ENCODE measurements at regions not wholly inside any gene's neighbourhood (a gene's known extent, or its start where the extent isn't known, plus 50 kb on each side); places are given as distances from the start of the nearest gene placed in this dataset.

DNA sequence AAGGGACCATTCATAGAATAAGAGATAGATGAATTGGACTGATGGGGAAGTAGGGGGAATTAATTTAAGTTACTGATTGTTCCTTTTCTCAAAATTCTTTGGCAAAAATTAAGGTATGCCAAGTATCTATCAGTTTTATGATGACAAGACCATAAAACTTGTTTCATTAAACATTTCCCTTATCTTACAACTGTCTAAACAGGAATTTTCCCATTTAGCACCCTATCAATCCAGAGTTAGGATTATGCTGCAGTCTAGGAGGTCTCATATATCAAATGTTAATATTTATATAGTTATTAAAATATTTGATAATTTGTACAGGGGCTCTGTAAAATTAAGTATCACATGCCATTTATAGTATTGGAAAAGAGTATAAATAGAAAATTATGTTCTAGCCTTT is 51.5 kb upstream of the ARID1B start:
- H2AFZ ChIP-seq (ENCODE audit: low read depth, low read length), result no peak overlapping the region
- H2BK15ac ChIP-seq (ENCODE audit: low read depth, poor library complexity, severe bottlenecking), result no peak overlapping the region
- H3K27me3 ChIP-seq (ENCODE audit: control insufficient read depth in 1 of 2, insufficient read depth in 1 of 2, low read length in 2 of 2), result no peaks in the 10 kb centered on the region
- H3K9me3 ChIP-seq (ENCODE audit: control insufficient read depth, low read length), result no peaks in the 10 kb centered on the region
- no peak overlapping the region for H3K14ac ChIP-seq (ENCODE audit: low read length in 2 of 2)
- H2BK5ac ChIP-seq (ENCODE audit: low read depth, low read length, poor library complexity, severe bottlenecking), result no peak overlapping the region
- no peak overlapping the region for H2AK5ac ChIP-seq (ENCODE audit: low read length, severe bottlenecking)
- no peak overlapping the region for H3K9ac ChIP-seq (ENCODE audit: low read length)
- no peak overlapping the region for H4K8ac ChIP-seq (ENCODE audit: low read length)
- H3K79me1 ChIP-seq (replicated peaks; ENCODE audit: low read length, poor library complexity, severe bottlenecking), result no peaks in the 10 kb centered on the region
- no peak overlapping the region for H4K91ac ChIP-seq (ENCODE audit: low read length)
- H3K36me3 ChIP-seq (ENCODE audit: control insufficient read depth in 1 of 2, insufficient read depth in 2 of 2, low read depth in 1 of 2, low read length in 2 of 2), result no peaks in the 10 kb centered on the region
- H3K27ac ChIP-seq (ENCODE audit: low read length, poor library complexity, severe bottlenecking), result no peak overlapping the region
- no peak overlapping the region for H3K4me3 ChIP-seq (ENCODE audit: insufficient read depth in 1 of 2, low read depth in 1 of 2, low read length in 2 of 2)
- no peak for DNase-seq
- H2BK12ac ChIP-seq (ENCODE audit: low read length in 2 of 2), result no peak overlapping the region
- H3K4me1 ChIP-seq (ENCODE audit: control insufficient read depth, insufficient read depth, low read depth, low read length), result peaks cover 5% of the 10 kb centered on the region
- no peak overlapping the region for H3K4ac ChIP-seq (ENCODE audit: low read depth in 1 of 2, low read length in 2 of 2)
- H3K4me2 ChIP-seq (ENCODE audit: low read length, poor library complexity, severe bottlenecking), result no peak overlapping the region
- H3K18ac ChIP-seq (ENCODE audit: low read depth in 1 of 2, low read length in 2 of 2), result no peak overlapping the region
- H2BK120ac ChIP-seq (ENCODE audit: low read depth, low read length), result no peak overlapping the region
- H3K23ac ChIP-seq (ENCODE audit: low read length in 2 of 2), result no peak overlapping the region

- Histone ChIP-seq H3K23ac (ENCODE audit: low read length in 2 of 2) (no peak overlapping the region), H4K91ac (ENCODE audit: low read length) (no peak overlapping the region), H3K79me1 (replicated peaks; ENCODE audit: low read length, poor library complexity, severe bottlenecking) (no peaks in the 10 kb centered on the region), H3K27ac (ENCODE audit: low read length, poor library complexity, severe bottlenecking) (peak overlapping the region; percentile 61), H3K4me1 (ENCODE audit: control insufficient read depth, insufficient read depth, low read depth, low read length) (peaks cover 13% of the 10 kb centered on the region), H3K4ac (ENCODE audit: low read depth in 1 of 2, low read length in 2 of 2) (no peak overlapping the region), H3K18ac (ENCODE audit: low read depth in 1 of 2, low read length in 2 of 2) (peak overlapping the region in 1 of 2 experiments; percentile 4), H2BK120ac (ENCODE audit: low read depth, low read length) (no peak overlapping the region), H2BK15ac (ENCODE audit: low read depth, poor library complexity, severe bottlenecking) (no peak overlapping the region), H2BK5ac (ENCODE audit: low read depth, low read length, poor library complexity, severe bottlenecking) (no peak overlapping the region), H3K4me3 (ENCODE audit: insufficient read depth in 1 of 2, low read depth in 1 of 2, low read length in 2 of 2) (no peak overlapping the region), H3K4me2 (ENCODE audit: low read length, poor library complexity, severe bottlenecking) (no peak overlapping the region), H3K14ac (ENCODE audit: low read length in 2 of 2) (no peak overlapping the region), H2BK12ac (ENCODE audit: low read length in 2 of 2) (no peak overlapping the region), H3K36me3 (ENCODE audit: control insufficient read depth in 1 of 2, insufficient read depth in 2 of 2, low read depth in 1 of 2, low read length in 2 of 2) (no peaks in the 10 kb centered on the region), H4K8ac (ENCODE audit: low read length) (peak overlapping the region; percentile 72), H2AFZ (ENCODE audit: low read depth, low read length) (no peak overlapping the region), H3K9ac (ENCODE audit: low read length) (peak overlapping the region; percentile 60), H2AK5ac (ENCODE audit: low read length, severe bottlenecking) (no peak overlapping the region), H3K27me3 (ENCODE audit: control insufficient read depth in 1 of 2, insufficient read depth in 1 of 2, low read length in 2 of 2) (no peaks in the 10 kb centered on the region), H3K9me3 (ENCODE audit: control insufficient read depth, low read length) (no peaks in the 10 kb centered on the region)
- peak; percentile 54 for DNase-seq
- WGBS, result 60% methylated on average over 14 of the region's 17 CpGs
These were observed 56.2 kb upstream of the ARID1B start for GRCh38 chr6:156720691-156721685.

DNA sequence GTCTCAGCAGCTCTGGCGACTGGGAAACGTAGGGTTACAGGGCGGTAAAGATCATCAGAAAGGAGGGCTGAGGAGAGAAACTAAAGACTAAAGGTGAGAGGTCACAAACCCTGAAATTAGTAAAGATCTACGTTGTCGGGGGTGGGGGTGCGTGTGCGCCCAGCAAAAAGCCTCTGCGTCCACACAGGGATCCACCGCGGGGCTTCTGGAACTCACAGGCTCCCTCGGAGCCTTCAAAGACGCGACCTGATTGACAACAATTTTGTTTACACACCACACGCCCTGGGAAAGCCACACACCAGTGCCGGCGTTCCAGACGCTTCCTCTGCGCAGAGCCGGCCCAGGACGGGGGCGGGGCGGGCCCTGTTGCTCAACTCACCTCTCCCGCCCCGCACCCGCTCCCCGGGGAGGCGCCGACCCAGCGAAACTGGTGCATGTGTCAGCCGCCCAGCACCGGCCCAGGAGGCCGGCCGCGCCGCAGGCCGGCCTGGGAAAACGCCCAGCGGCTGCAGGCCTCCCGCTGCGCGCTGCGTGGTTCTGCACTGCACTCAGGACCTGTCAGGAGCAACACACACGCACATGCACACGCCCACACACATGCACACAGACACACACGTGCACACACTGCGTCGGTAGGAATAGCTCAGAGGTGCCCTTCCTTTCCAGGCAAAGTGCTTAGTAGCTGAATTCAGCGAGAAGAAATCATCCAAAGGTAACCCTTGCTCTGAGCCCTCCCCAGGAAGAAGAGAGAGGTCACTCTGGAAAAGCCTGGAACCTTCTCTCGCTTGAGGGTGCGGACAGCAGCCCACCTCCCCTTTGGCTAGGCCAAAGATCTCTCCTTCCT is 57.2 kb upstream of the ARID1B start:
- H2BK15ac ChIP-seq (ENCODE audit: low read depth, poor library complexity, severe bottlenecking), result peak overlapping the region; percentile 87
- 44% methylated on average over 49 of the region's 50 CpGs for WGBS

GRCh38 chr6:156719395-156719719 is 57.8 kb upstream of the ARID1B start:
- WGBS, result 79% methylated on average over 13 of the region's 13 CpGs
- no peak overlapping the region for H2BK12ac ChIP-seq (ENCODE audit: low read length in 2 of 2)

More for the DNA sequence above, 57.2 kb upstream of the ARID1B start:
- no peak overlapping the region for H2AK5ac ChIP-seq (ENCODE audit: low read length, severe bottlenecking)
- no peak overlapping the region for H3K14ac ChIP-seq (ENCODE audit: low read length in 2 of 2)
- peak overlapping the region in 1 of 2 experiments; percentile 71 for H3K4me3 ChIP-seq (ENCODE audit: insufficient read depth in 1 of 2, low read depth in 1 of 2, low read length in 2 of 2)
- no peaks in the 10 kb centered on the region for H3K79me1 ChIP-seq (replicated peaks; ENCODE audit: low read length, poor library complexity, severe bottlenecking)
- H2BK5ac ChIP-seq (ENCODE audit: low read depth, low read length, poor library complexity, severe bottlenecking), result no peak overlapping the region
- H4K8ac ChIP-seq (ENCODE audit: low read length), result peak overlapping the region; percentile 5
- H4K91ac ChIP-seq (ENCODE audit: low read length), result peak overlapping the region; percentile 71
- peaks cover 13% of the 10 kb centered on the region for H3K4me1 ChIP-seq (ENCODE audit: control insufficient read depth, insufficient read depth, low read depth, low read length)
- peak overlapping the region; percentile 61 for H3K27ac ChIP-seq (ENCODE audit: low read length, poor library complexity, severe bottlenecking)
- no peak overlapping the region for H3K23ac ChIP-seq (ENCODE audit: low read length in 2 of 2)
- DNase-seq, result peak; percentile 88
- no peaks in the 10 kb centered on the region for H3K27me3 ChIP-seq (ENCODE audit: control insufficient read depth in 1 of 2, insufficient read depth in 1 of 2, low read length in 2 of 2)
- H2BK120ac ChIP-seq (ENCODE audit: low read depth, low read length), result no peak overlapping the region
- peak overlapping the region; percentile 88 for H3K9ac ChIP-seq (ENCODE audit: low read length)
- peak overlapping the region; percentile 3 to 54 for H3K4ac ChIP-seq (ENCODE audit: low read depth in 1 of 2, low read length in 2 of 2)
- peak overlapping the region; percentile 1 to 19 for H3K18ac ChIP-seq (ENCODE audit: low read depth in 1 of 2, low read length in 2 of 2)
- no peaks in the 10 kb centered on the region for H3K36me3 ChIP-seq (ENCODE audit: control insufficient read depth in 1 of 2, insufficient read depth in 2 of 2, low read depth in 1 of 2, low read length in 2 of 2)
- peak overlapping the region; percentile 1 for H3K4me2 ChIP-seq (ENCODE audit: low read length, poor library complexity, severe bottlenecking)
- H2AFZ ChIP-seq (ENCODE audit: low read depth, low read length), result peak overlapping the region; percentile 6
- H3K9me3 ChIP-seq (ENCODE audit: control insufficient read depth, low read length), result no peaks in the 10 kb centered on the region
- no peak overlapping the region for H2BK12ac ChIP-seq (ENCODE audit: low read length in 2 of 2)

More at GRCh38 chr6:156719395-156719719, 57.8 kb upstream of the ARID1B start:
- H2BK15ac ChIP-seq (ENCODE audit: low read depth, poor library complexity, severe bottlenecking), result peak overlapping the region; percentile 87
- H3K4me3 ChIP-seq (ENCODE audit: insufficient read depth in 1 of 2, low read depth in 1 of 2, low read length in 2 of 2), result peak overlapping the region in 1 of 2 experiments; percentile 71
- H3K27me3 ChIP-seq (ENCODE audit: control insufficient read depth in 1 of 2, insufficient read depth in 1 of 2, low read length in 2 of 2), result no peaks in the 10 kb centered on the region
- peaks cover 13% of the 10 kb centered on the region for H3K4me1 ChIP-seq (ENCODE audit: control insufficient read depth, insufficient read depth, low read depth, low read length)
- H2BK120ac ChIP-seq (ENCODE audit: low read depth, low read length), result no peak overlapping the region
- no peak overlapping the region for H2AK5ac ChIP-seq (ENCODE audit: low read length, severe bottlenecking)
- no peak overlapping the region for H3K27ac ChIP-seq (ENCODE audit: low read length, poor library complexity, severe bottlenecking)
- H3K36me3 ChIP-seq (ENCODE audit: control insufficient read depth in 1 of 2, insufficient read depth in 2 of 2, low read depth in 1 of 2, low read length in 2 of 2), result no peaks in the 10 kb centered on the region
- H3K79me1 ChIP-seq (replicated peaks; ENCODE audit: low read length, poor library complexity, severe bottlenecking), result no peaks in the 10 kb centered on the region
- no peak overlapping the region for H3K18ac ChIP-seq (ENCODE audit: low read depth in 1 of 2, low read length in 2 of 2)
- peak overlapping the region; percentile 36 for H4K8ac ChIP-seq (ENCODE audit: low read length)
- no peak overlapping the region for H3K4me2 ChIP-seq (ENCODE audit: low read length, poor library complexity, severe bottlenecking)
- peak overlapping the region; percentile 88 for H3K9ac ChIP-seq (ENCODE audit: low read length)
- DNase-seq, result no peak
- no peak overlapping the region for H3K14ac ChIP-seq (ENCODE audit: low read length in 2 of 2)
- H4K91ac ChIP-seq (ENCODE audit: low read length), result peak overlapping the region; percentile 71
- peak overlapping the region in 1 of 2 experiments; percentile 60 for H3K23ac ChIP-seq (ENCODE audit: low read length in 2 of 2)
- H3K4ac ChIP-seq (ENCODE audit: low read depth in 1 of 2, low read length in 2 of 2), result peak overlapping the region in 1 of 2 experiments; percentile 59
- no peak overlapping the region for H2AFZ ChIP-seq (ENCODE audit: low read depth, low read length)
- no peaks in the 10 kb centered on the region for H3K9me3 ChIP-seq (ENCODE audit: control insufficient read depth, low read length)
- H2BK5ac ChIP-seq (ENCODE audit: low read depth, low read length, poor library complexity, severe bottlenecking), result no peak overlapping the region
